Fibroblast of skin of left quadriceps (primary cell): ENCODE measurements at regions not wholly inside any gene's neighbourhood (a gene's known extent, or its start where the extent isn't known, plus 50 kb on each side); places are given as distances from the start of the nearest gene placed in this dataset.

Source experiments
- DNase-seq, 2 experiments: peaks; one replicate each; pipeline ENCODE4 v3.0.0-alpha.2; 2013; ENCODE audit warnings: low read depth in 2 of 2

DNA sequence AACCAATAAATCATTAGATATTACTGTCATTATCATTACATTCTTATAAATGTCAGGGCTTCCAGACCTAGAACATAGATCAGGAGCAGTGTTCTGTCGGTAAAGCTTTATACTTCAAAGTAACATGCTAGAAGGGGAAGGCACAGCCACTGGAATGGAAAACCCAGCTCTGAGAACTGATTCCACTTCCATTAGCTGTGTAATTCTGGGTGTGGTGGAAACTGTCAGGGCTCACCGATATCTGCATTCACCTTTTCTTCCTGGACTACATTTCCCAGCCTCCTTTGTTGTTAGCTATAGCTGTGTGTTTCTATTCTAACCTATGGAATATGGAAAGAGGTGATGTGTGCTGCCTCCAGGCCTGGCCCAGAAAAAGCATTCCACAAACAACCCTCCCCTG is 585.8 kb downstream of the BUD13 start:
- DNase-seq, result no peak

DNA sequence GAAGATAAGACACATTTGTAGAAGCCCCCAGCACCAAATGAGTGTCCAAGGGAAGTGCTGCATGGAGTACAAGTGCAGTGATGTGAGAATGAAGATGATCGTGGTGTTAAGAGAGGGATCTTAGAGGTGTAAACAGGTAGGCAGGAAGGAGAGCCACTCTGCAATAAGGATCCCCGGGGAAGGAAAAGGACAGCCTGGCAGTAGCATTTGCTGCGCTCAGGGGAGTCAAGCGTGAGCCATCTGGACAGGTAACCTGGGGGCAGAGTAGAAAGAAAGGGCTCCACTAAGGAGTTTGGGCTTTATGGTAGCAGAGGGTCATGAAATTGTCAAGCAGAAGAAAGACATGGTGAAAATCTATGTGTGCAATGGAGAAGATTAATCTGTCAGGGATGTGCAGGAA is 587.2 kb downstream of the BUD13 start:
- DNase-seq, result no peak

- no peak for DNase-seq
Observed at GRCh38 chr11:116184763-116185162, 588.0 kb downstream of the BUD13 start.

DNA sequence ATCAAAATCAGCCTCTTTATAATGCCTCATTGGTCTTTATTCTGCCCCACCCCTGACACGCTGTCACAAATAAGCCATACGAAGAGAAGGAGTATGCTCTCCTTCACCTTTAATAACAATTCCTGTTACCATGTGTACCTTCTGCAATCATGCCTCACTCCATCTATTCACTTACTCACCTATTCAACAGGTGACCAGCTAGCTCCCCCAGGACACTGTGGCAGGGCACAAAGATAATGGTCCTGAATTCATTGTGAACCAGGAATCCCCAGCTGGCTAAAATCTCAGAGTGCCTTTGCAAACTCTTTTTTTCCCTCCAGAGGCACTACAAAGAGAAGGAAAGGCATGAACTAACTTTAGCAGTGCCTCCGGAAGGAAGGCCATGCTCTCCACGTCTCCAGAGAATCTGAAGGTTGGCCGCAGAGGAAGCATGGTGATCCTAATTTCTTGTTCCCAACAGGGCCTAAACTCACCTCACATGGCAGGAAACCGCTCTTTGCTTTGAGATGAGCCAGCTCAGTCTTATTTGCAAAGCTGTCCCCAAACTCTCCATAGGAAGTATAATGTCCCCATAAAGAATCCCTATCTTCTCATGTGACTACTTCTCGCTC is 590.3 kb downstream of the BUD13 start:
- no peak for DNase-seq

GRCh38 chr11:116180806-116181600 is 591.8 kb downstream of the BUD13 start:
- no peak for DNase-seq

DNA sequence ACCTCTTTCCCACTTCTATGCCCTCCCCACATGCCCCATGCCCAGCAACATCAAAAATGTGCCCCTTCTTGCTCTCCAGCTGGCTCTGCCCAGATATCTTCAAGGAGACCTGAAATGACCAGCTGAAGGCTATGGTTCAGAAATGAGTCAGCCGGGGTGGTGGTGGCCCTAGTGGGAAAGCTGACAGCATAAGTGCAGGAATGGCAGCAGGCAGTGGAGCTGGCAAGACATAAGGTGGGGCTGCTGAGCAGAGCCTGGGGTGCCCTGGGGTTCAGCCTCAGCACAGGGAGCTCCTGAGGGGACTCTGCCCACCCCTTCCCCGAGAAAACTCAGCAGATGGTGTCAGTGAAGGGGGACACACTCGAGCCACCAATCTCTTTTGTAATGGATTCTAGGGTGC is 593.4 kb downstream of the BUD13 start:
- no peak for DNase-seq

GRCh38 chr11:116177521-116178210 is 595.1 kb downstream of the BUD13 start:
- DNase-seq, result no peak

DNA sequence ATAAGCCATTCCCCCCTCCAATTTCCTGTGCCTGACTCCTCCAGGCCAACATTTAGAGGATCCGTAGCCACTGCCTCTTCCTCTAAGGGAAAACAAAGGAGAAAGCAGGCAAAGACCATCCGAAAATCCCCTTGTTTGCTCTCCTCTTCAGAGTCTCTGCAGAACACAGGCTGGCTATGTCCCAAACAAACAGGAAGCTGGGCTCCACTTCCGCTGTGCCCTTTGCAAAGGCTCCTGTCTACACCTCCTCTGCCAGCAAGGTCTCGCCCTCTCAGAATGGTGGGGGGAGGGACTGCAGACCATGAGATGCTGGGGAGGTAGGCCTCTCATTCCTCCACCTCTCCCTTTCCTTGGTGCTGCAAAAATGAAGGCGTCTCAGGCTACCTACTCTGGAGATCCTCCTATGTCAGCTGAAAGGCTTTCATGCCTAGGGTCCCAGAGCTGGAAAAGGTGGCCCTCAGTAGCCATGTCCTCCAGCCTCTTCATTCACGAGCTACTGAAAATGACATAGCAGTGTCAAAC is 596.2 kb downstream of the BUD13 start:
- no peak for DNase-seq

GRCh38 chr11:116175707-116176106 is 597.1 kb downstream of the BUD13 start:
- no peak for DNase-seq

DNA sequence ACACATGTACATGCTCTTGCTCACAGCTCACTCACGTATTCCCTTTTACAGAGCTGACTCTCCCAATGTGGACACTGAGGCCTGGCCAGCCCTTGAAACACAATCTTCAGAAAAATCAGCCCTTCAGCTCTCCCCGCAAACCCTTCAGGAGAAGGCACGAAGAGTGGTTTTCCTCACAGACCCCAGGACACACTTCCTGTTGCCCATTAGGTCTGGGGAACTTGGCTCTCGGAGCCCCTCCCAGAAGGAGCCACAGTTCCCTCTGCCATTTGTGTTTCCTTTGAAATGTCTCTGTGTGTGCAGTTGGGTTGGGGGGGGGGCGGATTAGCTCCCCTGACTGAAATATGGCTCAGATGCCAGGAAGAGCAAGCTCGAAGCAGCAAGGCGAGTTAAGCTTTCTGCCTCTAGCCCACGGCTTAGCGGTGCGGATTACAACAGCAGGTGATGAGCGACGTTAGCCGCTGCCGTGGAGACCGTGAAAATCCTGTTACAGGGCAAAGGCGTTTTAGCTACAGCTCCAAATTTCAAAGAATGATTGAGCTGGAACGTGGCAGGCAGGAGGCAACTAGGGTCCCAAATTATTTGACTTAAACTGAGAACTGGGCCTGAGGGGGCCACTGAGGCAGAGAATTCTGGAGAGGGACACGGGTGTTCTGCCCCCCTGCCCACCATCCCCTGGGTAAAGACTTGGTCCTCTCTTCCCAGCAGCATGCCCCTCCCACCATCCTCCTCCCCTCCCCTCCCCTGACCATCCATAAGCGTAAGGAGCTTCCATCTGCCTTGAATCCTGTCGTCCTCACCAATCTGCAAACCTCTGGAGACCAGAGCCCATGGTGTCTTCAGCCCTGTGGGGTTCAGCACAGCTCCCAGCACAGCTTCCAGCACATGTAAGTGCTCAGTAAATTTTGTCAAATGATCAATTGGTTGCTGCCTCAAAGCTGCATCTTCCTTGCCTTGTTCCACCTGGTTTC is 598.6 kb downstream of the BUD13 start:
- DNase-seq, result no peak

DNA sequence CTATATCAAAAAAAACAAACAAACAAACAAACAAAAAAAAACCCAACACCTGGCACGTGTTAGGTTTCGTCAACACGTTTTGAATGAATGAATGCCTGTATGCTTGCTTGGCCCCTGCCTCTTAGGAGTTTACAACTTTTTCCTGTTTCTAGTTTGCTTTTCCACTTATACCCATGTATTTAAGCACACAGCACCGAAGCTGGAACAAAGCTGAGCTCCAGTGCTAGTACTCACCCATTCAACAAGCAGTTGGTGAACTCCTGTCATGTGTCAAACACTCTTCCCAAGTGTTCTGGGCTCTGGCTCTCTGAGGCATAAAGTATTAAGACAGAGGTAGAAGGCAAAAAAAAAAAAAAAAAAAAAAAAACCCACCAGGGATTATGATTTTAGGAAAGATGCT is 599.3 kb downstream of the BUD13 start:
- DNase-seq, result no peak

GRCh38 chr11:116172851-116173250 is 599.9 kb downstream of the BUD13 start:
- no peak for DNase-seq

DNA sequence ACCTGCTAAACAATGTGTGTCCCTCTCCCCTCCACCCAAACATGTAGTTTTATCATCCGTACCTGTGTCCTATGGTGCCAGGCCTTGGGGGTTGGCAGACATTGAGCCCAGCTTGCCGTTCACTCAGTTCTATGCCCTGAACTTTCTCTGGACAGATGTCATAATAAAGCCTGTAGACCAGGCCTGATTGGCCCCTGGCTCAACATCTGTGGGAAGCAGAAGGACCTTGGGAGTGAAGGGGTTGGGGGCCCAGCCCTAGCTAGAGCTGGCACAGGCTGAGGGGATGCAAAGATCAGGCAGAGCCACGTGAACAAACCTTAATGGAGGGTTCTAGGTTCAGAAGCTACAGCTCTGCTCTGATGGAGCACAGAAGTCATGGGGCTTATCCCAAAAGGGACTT is 600.6 kb downstream of the BUD13 start:
- no peak for DNase-seq

DNA sequence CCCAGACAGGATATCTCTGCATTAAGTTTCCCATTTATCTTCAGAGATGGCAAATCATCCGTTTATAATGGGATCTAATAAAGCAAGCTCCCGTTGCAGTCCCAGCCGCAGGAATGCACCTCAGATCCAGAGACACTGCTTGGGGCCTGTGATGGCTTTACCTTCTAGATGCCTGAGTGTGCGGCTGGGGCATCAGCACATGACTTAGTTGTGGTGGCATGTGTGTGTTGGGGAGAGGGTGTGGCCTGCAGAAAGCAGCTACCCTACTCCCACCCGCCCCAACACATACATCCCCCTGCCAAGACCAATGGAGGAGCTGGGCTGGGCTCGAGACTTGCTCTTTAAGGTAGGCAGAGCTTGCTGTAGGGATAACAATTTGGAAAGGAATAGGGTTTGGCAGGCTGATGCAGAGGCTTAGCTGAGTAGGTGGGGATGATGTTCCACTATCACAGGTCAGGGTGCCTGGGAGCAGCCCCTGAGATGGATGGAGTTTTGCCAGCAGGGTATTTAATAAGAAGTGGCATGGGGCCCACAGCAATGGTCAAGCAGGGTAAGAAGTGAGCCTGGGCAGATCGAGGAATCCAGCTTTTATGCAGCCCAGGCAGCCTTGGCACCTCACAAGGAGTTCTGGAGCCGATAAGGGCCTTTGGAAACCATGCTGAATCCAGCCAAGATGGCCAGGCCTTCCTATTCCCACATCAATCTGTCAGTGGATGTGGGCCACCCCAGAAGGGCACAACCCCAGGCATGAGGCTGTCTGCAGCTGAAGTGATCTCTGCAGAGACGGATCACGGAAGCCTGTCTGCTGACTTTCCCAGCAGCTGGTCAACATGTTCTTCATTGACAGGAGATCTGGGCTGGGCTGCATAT is 601.3 kb downstream of the BUD13 start:
- DNase-seq, result no peak

DNA sequence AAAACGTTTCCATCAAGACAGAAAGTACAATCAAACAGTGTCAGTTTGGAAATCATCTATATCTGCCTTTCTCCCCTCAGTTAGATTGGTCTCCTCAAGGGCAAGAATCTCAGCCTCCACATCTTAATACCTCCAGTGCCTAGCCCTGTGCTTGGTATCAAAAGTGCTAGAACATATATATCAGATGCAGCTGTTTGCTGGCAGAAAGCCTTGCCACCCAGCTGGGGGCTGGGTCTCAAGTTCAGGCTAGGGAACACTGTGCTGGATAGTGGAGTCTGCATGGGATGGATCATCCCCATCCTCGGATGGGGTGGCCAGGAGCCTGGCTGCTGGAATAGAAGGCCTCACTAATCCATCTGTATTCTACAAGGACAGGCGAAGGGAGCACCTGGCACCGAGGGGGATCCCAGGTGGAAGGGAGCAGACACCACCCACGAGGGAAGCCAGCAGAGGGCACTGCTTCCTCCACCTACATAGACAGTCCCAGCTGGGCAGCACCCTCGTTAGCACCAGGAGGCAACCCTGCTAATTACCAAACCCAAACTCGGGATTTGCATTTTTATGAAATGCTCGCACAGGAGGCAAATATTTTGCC is 602.2 kb downstream of the BUD13 start:
- no peak for DNase-seq

- no peak for DNase-seq
Observed at GRCh38 chr11:116169776-116170175, 603.0 kb downstream of the BUD13 start.

DNA sequence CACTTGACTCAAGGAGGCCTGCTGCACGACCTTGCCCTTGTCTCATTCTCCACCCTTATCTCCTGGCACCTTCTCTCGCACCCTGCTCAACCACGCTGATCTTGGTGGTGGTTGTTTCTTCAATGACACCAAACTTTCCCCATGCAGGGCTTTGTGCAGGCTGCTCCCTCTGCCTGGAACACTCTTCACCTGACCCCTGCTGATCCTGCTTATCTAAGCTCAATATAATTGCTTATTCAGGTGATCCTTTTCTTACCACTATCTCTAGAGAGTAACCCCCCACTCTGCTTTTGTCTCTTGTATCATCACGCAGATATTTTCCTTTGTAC is 604.4 kb downstream of the BUD13 start:
- DNase-seq, result no peak

DNA sequence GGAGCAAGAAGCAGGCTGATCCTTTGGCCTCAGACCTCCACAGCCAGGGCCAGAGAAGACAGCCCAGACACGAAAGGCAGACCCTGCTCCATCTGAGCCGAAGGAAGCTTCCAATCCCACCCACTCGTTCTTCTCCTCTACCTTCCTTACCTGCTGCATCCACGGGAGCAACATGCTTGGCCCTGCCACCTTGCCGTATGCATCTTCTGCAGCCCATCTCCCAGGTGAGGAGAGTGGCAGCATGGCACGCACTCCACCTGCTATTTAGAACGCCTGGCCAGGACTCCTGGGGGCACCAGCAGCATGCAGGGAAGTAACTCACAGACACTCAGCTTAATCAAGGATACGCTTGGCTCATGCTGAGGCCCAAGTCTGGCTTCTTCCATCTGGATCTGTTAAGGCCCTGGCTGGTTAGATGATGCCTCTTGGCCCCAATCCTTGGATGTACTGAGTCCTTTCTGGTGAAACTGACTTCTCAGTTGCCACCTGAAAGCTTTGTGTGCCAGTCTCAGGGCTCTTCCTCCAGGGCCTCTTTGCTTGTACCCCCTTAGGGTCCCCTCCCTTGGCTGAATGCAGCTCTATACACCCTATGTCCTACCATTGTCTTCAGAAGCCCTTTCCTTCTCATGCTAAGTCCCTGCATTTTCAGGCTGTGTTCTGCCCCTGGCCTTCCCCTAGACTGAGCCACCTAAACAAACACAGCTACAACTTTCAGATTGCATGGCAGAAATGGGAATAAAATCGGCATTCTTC is 604.9 kb downstream of the BUD13 start:
- no peak for DNase-seq
